RWPE1 (cell line): ENCODE measurements at regions not wholly inside any gene's neighbourhood (a gene's known extent, or its start where the extent isn't known, plus 50 kb on each side); places are given as distances from the start of the nearest gene placed in this dataset.
A peak's percentile ranks its signal among the peaks of the same experiment; 100 is the strongest.

ENCODE experiments used
- CTCF ChIA-PET: fragments of 350-600 bp; sonication (Branson Sonifier 250); formaldehyde crosslinking; extraction: SDS; loops from one replicate; lab custom pipeline; 2021; lab: Yijun Ruan, JAX
- POLR2A ChIA-PET: fragments of 400-600 bp; formaldehyde crosslinking; extraction: SDS; loops from one replicate; lab custom pipeline; 2020; ENCODE audit warnings: antibody characterized with exemption; ENCODE audit not compliant: low non-redundant PET; lab: Yijun Ruan, JAX
- DNase-seq: peaks from one replicate; pipeline ENCODE4 v3.0.0; 2012; ENCODE audit warnings: low spot score
- H3K27ac ChIP-seq: fragments of 450-650 bp; 2 replicates; pipeline ENCODE4 v1.5.1; 2017
- TF ChIP-seq, protein P1 (sequence below): fragments of 450-650 bp; conservative IDR thresholded peaks from 2 replicates; pipeline ENCODE4 v1.5.1; 2017; ENCODE audit warnings: low read depth, mild to moderate bottlenecking

DNA sequence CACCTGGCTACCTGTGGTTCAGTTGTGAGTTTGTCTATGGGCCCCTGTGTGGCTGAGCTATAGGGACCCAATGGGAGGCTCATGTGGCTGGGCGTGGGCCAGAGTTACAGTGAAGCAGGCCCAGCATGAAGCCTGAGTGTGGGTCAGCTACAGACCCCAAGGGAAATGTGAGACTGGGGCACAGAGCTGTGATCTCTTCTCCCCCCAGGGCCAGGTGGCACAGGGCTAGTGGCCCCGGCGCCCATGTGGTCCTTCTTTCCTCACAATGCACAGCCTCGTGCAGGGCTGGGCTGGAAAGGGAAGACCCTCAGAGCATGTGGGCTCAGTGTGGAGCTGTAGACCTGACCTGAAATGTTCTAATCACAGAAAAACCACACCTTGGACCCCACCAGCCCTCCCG is 71.6 kb upstream of the NECTIN1 start:
- TF ChIP-seq, protein P1, sequence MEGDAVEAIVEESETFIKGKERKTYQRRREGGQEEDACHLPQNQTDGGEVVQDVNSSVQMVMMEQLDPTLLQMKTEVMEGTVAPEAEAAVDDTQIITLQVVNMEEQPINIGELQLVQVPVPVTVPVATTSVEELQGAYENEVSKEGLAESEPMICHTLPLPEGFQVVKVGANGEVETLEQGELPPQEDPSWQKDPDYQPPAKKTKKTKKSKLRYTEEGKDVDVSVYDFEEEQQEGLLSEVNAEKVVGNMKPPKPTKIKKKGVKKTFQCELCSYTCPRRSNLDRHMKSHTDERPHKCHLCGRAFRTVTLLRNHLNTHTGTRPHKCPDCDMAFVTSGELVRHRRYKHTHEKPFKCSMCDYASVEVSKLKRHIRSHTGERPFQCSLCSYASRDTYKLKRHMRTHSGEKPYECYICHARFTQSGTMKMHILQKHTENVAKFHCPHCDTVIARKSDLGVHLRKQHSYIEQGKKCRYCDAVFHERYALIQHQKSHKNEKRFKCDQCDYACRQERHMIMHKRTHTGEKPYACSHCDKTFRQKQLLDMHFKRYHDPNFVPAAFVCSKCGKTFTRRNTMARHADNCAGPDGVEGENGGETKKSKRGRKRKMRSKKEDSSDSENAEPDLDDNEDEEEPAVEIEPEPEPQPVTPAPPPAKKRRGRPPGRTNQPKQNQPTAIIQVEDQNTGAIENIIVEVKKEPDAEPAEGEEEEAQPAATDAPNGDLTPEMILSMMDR, result no peak
- CTCF ChIA-PET, result interaction anchor here (0.5 to 1.4 kb wide), 2 partner anchors 52 to 71 kb away, joined by 3 to 5 read pairs; partner anchors contain the start of gene NECTIN1
- no peak for DNase-seq
- no peak overlapping the region for H3K27ac ChIP-seq
- POLR2A ChIA-PET, result no interaction called here

DNA sequence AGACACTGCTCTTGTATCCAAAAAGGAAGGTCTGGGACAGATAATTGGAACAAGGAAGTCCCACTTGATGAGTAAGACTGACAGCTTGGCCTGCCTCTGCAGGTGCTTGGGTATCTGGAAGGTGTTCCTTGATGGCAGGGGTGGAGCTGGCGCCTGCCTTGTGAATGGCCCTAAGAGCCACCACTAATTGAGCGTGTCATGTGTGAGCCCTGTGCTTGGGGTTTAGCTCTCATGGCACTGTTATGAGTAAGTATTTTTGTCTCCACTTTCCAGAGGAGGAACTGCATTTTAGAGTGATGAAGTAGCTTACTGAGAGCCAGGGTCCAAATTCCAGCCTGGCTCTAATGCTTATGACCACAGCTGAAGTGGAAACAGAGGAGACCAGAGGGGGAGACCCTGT is 71.2 kb upstream of the NECTIN1 start:
- POLR2A ChIA-PET, result no interaction called here
- CTCF ChIA-PET, result interaction anchor here (0.5 to 1.4 kb wide), 2 partner anchors 52 to 71 kb away, joined by 3 to 5 read pairs; partner anchors contain the start of gene NECTIN1
- TF ChIP-seq, protein P1, result no peak
- DNase-seq, result no peak
- no peak overlapping the region for H3K27ac ChIP-seq

DNA sequence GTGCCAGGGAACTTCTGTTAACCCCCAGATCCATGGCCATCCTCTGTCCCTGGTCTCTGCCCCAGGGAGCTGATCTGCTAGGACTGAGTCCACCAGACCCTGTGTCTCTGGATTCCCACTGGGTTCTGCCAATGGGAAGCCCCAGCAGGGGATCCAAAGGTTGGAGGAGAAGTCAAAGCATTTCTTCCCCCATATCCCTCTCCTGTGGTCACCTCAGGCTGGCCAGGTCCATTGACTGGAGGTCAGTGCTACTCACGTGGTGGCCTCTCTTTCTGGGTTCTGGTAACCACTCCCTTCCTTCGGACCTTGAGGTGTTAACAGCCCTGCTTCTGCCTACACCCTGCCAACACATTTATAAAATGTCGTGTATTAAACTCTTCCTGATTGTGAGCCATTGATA is 69.7 kb upstream of the NECTIN1 start:
- CTCF ChIA-PET, result no interaction called here
- POLR2A ChIA-PET, result no interaction called here
- DNase-seq, result no peak

DNA sequence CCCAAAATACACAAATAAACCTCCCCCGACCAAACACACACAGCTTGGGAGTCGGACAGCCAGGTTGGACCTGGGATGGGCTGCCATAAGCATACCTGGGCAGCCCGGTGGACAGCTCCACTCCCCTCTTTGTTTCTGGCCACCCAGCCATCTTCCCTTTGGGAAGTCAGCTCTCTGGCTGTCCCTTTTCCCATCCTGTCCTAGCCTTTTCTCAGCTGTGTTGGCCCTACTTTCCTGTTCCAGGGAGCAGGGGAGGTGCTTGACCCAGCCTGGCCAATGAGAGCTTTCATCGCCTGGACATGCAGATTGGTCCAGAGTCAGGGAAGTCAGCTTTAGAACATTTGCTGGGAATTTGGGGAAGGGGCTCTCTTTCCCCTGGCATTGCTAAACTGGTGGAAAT is 68.7 kb upstream of the NECTIN1 start:
- TF ChIP-seq, protein P1, result no peak
- ChIA-PET POLR2A (no interaction called here), CTCF (interaction anchor here (0.7 kb wide), 1 partner anchor 472 kb away, joined by 3 read pairs; no protein-coding TSS in a partner anchor)
- H3K27ac ChIP-seq, result no peak overlapping the region
- no peak for DNase-seq

More for the DNA sequence above, 69.7 kb upstream of the NECTIN1 start:
- no peak overlapping the region for H3K27ac ChIP-seq
- TF ChIP-seq, protein P1, result no peak

DNA sequence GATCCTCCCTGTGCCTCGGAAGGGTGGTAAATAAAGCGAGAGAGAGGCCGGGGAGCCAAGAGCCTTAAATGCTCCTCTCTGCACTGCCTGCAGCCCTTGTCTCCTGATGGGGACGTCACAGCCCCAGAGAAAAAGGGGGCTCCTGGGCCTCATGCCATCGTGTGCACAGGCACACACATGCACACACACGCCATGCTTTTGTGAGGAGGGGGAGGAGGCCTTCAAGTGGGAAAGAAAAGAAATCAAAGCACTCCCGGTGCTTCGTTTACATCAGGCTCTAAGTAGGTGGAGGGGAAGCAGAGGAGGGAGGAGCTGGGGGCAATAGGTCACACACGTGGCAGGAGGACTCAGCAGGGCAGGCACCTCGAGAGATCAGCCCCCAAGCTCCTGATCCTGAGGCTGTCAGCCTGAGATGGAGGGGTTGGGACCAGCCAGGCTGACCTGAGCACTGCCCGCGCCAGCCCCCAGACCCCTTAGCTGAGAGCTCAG is 68.2 kb upstream of the NECTIN1 start:
- TF ChIP-seq, protein P1, result no peak
- peak overlapping the region; percentile 57; the same call in 1 of the 2 replicates for H3K27ac ChIP-seq
- no peak for DNase-seq
- POLR2A ChIA-PET, result no interaction called here
- CTCF ChIA-PET, result interaction anchor here (0.7 kb wide), 1 partner anchor 472 kb away, joined by 3 read pairs; no protein-coding TSS in a partner anchor

DNA sequence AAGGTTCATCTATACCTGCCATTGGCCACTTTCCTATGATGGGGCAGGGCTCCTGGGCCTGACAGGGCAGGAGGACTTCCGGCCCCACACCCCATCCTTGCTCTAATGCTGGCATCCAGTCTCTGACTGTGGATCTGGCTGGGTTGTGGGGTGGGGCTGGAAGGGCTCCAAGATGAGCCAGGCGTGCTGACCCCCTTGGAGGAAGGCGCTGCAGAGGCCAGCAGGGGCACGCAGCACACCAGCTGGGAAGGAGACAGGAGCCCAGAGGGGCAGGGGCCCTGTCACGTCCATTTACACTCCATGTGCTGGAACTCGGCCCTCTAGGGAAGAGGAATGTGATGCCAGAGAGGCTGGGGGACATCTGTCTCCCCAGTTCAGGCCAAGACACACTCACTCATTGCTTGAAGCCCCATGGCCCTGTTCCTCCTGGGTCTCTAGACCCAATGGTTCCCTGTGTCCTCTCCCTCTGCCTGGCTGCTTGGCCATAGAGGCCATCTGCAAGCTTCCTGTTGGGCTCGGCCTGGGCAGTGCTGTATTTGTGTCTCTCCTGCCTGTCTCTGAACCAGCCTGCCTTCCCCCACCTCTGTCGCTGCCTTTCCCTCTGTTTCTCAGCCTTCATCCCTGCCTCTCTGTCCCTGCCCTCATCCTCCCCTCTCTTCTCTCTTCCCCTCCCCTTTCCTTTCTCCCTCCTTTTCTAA is 67.5 kb upstream of the NECTIN1 start:
- H3K27ac ChIP-seq, result peak overlapping the region; percentile 57
- TF ChIP-seq, protein P1, result no peak
- no peak for DNase-seq
- POLR2A ChIA-PET, result no interaction called here
- CTCF ChIA-PET, result no interaction called here
